Activated B cell treated with CpG ODN at 0.5 μM for 24 hours (primary cell): ENCODE measurements at regions not wholly inside any gene's neighbourhood (a gene's known extent, or its start where the extent isn't known, plus 50 kb on each side); places are given as distances from the start of the nearest gene placed in this dataset.

Source experiments
- ATAC-seq: fragments of 200-7000 bp; cut with Tn5 transposase; one replicate; pipeline ENCODE4 v1.10.0; 2021; ENCODE audit warnings: low read depth, mild to moderate bottlenecking, moderate library complexity
- CTCF ChIA-PET: fragments of 350-600 bp; sonication (Branson Sonifier 250); formaldehyde crosslinking; loops from one replicate; lab custom pipeline; 2021; ENCODE audit warnings: antibody characterized with exemption; lab: Charles Lee
- POLR2A ChIA-PET: fragments of 350-600 bp; sonication (Branson Sonifier 250); formaldehyde crosslinking; loops from one replicate; lab custom pipeline; 2021; ENCODE audit warnings: antibody characterized with exemption; lab: Charles Lee
- DNase-seq: peaks from one replicate; pipeline ENCODE4 v3.0.0; 2022
- H3K27ac Mint-ChIP-seq: one replicate; pipeline ENCODE4 v1.8.0; 2020; ENCODE audit warnings: mixed read lengths
- H3K27me3 Mint-ChIP-seq: one replicate; pipeline ENCODE4 v1.8.0; 2021; ENCODE audit warnings: mixed read lengths
- H3K36me3 Mint-ChIP-seq: one replicate; pipeline ENCODE4 v1.8.0; 2021; ENCODE audit warnings: low read depth, mixed read lengths
- H3K4me1 Mint-ChIP-seq: one replicate; pipeline ENCODE4 v1.8.0; 2021; ENCODE audit warnings: mixed read lengths
- H3K4me3 Mint-ChIP-seq: one replicate; pipeline ENCODE4 v1.8.0; 2020; ENCODE audit warnings: mild to moderate bottlenecking, mixed read lengths
- H3K9me3 Mint-ChIP-seq: one replicate; pipeline ENCODE4 v1.8.0; 2020; ENCODE audit warnings: mixed read lengths
- CTCF ChIP-seq: fragments of 200-600 bp; IDR thresholded peaks from one replicate; pipeline ENCODE4 v1.8.0; 2022; ENCODE audit warnings: antibody characterized with exemption, mild to moderate bottlenecking
- intact Hi-C: fragments of 100-400 bp; cut with micrococcal nuclease; formaldehyde crosslinking; loops from one replicate; pipeline ENCODE4 v1.15.1; 2024

DNA sequence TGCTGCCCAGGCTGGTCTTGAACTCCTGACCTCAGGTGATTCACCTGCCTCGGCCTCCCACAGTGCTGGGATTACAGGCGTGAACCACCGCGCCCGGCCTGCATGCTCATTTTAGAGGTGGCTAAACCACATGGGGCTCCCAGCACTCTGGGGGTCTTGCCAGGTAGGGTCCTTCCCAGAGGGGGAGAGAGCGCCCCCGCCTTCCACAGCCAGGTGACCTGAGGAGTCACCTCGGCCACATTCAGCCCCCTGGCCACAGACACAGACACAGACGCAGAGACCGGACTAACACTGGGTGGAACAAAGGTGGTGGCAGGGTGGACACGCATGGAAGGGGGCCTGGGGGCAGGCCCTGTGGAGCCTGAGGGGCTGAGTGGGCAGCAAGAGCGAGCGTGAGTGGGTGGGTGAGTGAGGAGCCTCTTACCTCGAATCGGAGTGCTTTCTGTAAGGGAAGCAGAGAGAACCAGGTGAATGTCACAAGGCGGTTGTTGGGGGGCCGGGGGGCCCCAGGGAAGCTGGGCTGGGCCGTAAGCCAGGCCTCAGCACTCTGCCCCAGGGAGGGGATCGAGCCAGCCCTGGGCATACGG is 80.1 kb downstream of the PTPRS start:
- intact Hi-C loops = no loop called here
- POLR2A ChIA-PET = no interaction called here
- no peak for TF ChIP-seq CTCF
- H3K4me1 Mint-ChIP-seq = no peaks in the 10 kb centered on the region
- H3K27ac Mint-ChIP-seq = no peak overlapping the region
- CTCF ChIA-PET = no interaction called here
- H3K36me3 Mint-ChIP-seq = no peaks in the 10 kb centered on the region
- peaks cover 3% of the 10 kb centered on the region for H3K9me3 Mint-ChIP-seq
- DNase-seq (no peak), ATAC-seq (no peak)
- H3K27me3 Mint-ChIP-seq = no peaks in the 10 kb centered on the region
- no peak overlapping the region for H3K4me3 Mint-ChIP-seq

- no peak for TF ChIP-seq CTCF
- DNase-seq (no peak), ATAC-seq (no peak)
- Mint-ChIP-seq H3K36me3 (peaks cover 2% of the 10 kb centered on the region), H3K27me3 (no peaks in the 10 kb centered on the region), H3K4me3 (no peak overlapping the region), H3K9me3 (peaks cover 9% of the 10 kb centered on the region), H3K27ac (no peak overlapping the region), H3K4me1 (no peaks in the 10 kb centered on the region)
- CTCF ChIA-PET = no interaction called here
- POLR2A ChIA-PET = no interaction called here
- intact Hi-C loops = no loop called here
Measured at GRCh38 chr19:5259750-5260149, 80.9 kb downstream of the PTPRS start.

- Mint-ChIP-seq H3K27me3 (no peaks in the 10 kb centered on the region), H3K36me3 (peaks cover 5% of the 10 kb centered on the region), H3K4me3 (no peak overlapping the region), H3K9me3 (peaks cover 15% of the 10 kb centered on the region), H3K27ac (no peak overlapping the region), H3K4me1 (no peaks in the 10 kb centered on the region)
- no peak for TF ChIP-seq CTCF
- intact Hi-C loops = no loop called here
- ChIA-PET POLR2A (no interaction called here), CTCF (no interaction called here)
- DNase-seq = no peak
- ATAC-seq = no peak
Measured at GRCh38 chr19:5257155-5258045, 83.2 kb downstream of the PTPRS start.

DNA sequence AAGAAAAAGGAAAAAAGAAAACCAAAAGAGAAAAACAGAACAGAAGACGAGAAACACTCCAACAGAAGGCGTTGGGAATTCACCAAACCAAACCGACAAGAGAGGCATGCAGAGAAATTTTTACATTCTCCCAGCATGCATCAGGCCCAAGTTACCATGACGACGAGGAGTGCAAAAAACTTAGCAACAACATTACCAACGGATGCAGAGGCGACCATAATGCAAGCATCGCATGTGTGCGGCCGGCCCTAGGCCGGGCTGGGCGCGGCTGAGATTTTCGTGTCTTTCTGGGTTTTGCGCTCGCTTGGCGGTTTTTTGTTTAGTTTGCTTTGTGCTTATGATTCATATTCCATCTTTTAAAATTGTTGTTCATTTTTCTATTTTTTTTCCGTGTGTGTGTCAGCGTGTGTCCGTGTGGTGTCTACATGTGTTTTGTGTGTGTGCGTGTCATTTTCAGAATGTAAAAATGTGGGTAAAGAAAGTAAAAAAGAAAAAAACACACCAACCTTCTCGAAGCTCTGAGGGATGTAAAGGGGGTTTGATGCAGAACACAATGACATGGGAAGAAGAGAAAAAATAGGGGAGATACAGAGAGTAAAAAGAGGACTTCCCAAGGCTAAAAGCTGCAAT is 84.9 kb downstream of the PTPRS start:
- peaks cover 15% of the 10 kb centered on the region for H3K9me3 Mint-ChIP-seq
- H3K36me3 Mint-ChIP-seq = peaks cover 5% of the 10 kb centered on the region
- no peaks in the 10 kb centered on the region for H3K27me3 Mint-ChIP-seq
- no peak overlapping the region for H3K27ac Mint-ChIP-seq
- H3K4me3 Mint-ChIP-seq = no peak overlapping the region
- no peak for DNase-seq
- ChIA-PET POLR2A (no interaction called here), CTCF (no interaction called here)
- no peaks in the 10 kb centered on the region for H3K4me1 Mint-ChIP-seq
- no peak for TF ChIP-seq CTCF
- intact Hi-C loops = no loop called here
- no peak for ATAC-seq

DNA sequence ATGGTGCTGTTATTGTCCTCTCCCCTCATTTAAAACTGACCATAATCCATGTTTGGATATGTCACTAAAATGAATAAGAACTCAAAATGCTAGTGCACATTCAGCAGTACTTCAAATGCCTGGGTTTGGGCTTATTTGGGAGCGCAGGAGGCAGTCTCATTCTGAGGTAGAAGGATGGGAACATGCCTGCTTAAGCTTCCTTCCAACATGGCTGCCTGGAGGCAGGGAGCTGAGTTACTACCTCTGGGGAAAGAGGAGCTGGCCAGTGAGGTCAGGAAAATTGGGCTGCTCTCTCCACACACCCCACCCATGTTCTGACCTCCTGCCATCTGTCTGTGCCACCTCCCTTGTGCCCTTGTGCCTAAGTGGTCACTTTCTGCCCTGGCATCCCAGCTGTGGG is 85.7 kb downstream of the PTPRS start:
- no peak for DNase-seq
- Mint-ChIP-seq H3K4me3 (no peak overlapping the region), H3K27me3 (no peaks in the 10 kb centered on the region), H3K4me1 (no peaks in the 10 kb centered on the region), H3K36me3 (peaks cover 5% of the 10 kb centered on the region), H3K27ac (no peak overlapping the region), H3K9me3 (peaks cover 15% of the 10 kb centered on the region)
- no peak for TF ChIP-seq CTCF
- POLR2A ChIA-PET = interaction anchor here (0.6 kb wide), 1 partner anchor 12 kb away, joined by 3 read pairs; no protein-coding TSS in a partner anchor
- ATAC-seq = no peak
- intact Hi-C loops = no loop called here
- CTCF ChIA-PET = no interaction called here
